ENCODE measurements at regions not wholly inside any gene's neighbourhood (a gene's known extent, or its start where the extent isn't known, plus 50 kb on each side); places are given as distances from the start of the nearest gene placed in this dataset.

DNA sequence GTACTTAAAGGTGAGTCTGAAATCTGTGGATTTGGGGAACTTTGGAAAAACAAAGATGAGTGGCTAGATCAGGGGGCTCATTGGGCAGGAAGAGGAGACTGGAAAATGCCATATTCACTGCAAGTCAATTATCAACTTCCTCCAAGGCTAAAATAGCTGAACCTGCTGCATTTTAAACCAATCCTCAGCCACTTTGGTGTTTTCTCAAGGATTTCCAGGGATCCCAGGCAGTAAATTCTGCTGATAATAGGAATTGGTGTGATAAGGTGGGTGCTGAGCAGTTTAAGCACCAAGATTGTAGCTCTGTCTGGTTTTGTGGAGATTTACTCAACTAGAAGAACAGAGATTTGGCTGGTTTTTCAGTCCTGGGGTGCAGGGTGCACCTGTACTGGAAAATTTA lies 153.9 kb upstream of the CAMK1G start:
- Histone ChIP-seq H2AFZ (ENCODE audit: low read length) (no peak overlapping the region), H3K9me3 (ENCODE audit: insufficient read depth, low read depth, low read length) (no peaks in the 10 kb centered on the region), H3K4me3 (ENCODE audit: low read length, poor library complexity, severe bottlenecking) (no peak overlapping the region), H4K20me1 (ENCODE audit: insufficient read depth, low read length, poor library complexity, severe bottlenecking) (no peaks in the 10 kb centered on the region), H3K27me3 (ENCODE audit: insufficient read depth, low read length, poor library complexity, severe bottlenecking) (no peaks in the 10 kb centered on the region), H3K9me2 (replicated peaks; ENCODE audit: low read depth, low read length) (no peaks in the 10 kb centered on the region), H3K9ac (ENCODE audit: low read depth, low read length, poor library complexity, severe bottlenecking) (no peak overlapping the region), H3K4me1 (ENCODE audit: insufficient read depth, low read length, poor library complexity, severe bottlenecking) (no peaks in the 10 kb centered on the region), H3F3A (ENCODE audit: low read depth) (no peaks in the 10 kb centered on the region), H3K79me2 (ENCODE audit: insufficient read depth, low read length) (no peaks in the 10 kb centered on the region), H3K36me3 (ENCODE audit: insufficient read depth, low read length) (no peaks in the 10 kb centered on the region), H3K4me2 (ENCODE audit: low read depth, low read length, poor library complexity, severe bottlenecking) (no peak overlapping the region)
- TF ChIP-seq EZH2phosphoT487 (IDR thresholded peaks at IDR 0.05; ENCODE audit: borderline replicate concordance): no peak
- TF ChIP-seq, protein P1, sequence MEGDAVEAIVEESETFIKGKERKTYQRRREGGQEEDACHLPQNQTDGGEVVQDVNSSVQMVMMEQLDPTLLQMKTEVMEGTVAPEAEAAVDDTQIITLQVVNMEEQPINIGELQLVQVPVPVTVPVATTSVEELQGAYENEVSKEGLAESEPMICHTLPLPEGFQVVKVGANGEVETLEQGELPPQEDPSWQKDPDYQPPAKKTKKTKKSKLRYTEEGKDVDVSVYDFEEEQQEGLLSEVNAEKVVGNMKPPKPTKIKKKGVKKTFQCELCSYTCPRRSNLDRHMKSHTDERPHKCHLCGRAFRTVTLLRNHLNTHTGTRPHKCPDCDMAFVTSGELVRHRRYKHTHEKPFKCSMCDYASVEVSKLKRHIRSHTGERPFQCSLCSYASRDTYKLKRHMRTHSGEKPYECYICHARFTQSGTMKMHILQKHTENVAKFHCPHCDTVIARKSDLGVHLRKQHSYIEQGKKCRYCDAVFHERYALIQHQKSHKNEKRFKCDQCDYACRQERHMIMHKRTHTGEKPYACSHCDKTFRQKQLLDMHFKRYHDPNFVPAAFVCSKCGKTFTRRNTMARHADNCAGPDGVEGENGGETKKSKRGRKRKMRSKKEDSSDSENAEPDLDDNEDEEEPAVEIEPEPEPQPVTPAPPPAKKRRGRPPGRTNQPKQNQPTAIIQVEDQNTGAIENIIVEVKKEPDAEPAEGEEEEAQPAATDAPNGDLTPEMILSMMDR (conservative IDR thresholded peaks at IDR 0.05; ENCODE audit: low read length): no peak

DNA sequence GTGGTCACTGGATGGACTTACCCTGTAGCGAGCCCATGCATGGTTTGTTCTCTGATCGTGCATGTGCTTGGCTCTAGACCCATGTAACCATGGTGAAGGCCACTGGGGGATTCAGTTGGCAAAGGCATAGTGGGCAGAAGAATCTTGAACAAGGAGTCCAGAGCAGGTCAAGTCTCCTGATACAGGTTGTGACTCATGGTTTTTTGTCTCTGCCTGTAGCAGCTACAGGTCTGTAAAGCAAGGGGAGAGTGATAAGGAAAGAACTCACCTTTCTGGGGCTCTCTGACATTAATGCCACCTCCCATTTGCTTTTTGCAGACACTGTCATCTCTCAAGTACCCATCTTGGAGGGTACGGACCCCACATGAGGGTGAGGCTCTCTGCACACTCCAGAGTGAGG lies 153.4 kb upstream of the CAMK1G start:
- Histone ChIP-seq H3K4me1 (ENCODE audit: insufficient read depth, low read length, poor library complexity, severe bottlenecking) (no peaks in the 10 kb centered on the region), H3K79me2 (ENCODE audit: insufficient read depth, low read length) (no peaks in the 10 kb centered on the region), H3F3A (ENCODE audit: low read depth) (no peaks in the 10 kb centered on the region), H3K27me3 (ENCODE audit: insufficient read depth, low read length, poor library complexity, severe bottlenecking) (no peaks in the 10 kb centered on the region), H3K9me2 (replicated peaks; ENCODE audit: low read depth, low read length) (no peaks in the 10 kb centered on the region), H3K4me3 (ENCODE audit: low read length, poor library complexity, severe bottlenecking) (no peak overlapping the region), H3K9me3 (ENCODE audit: insufficient read depth, low read depth, low read length) (no peaks in the 10 kb centered on the region), H3K9ac (ENCODE audit: low read depth, low read length, poor library complexity, severe bottlenecking) (no peak overlapping the region), H3K36me3 (ENCODE audit: insufficient read depth, low read length) (no peaks in the 10 kb centered on the region), H3K4me2 (ENCODE audit: low read depth, low read length, poor library complexity, severe bottlenecking) (no peak overlapping the region), H4K20me1 (ENCODE audit: insufficient read depth, low read length, poor library complexity, severe bottlenecking) (no peaks in the 10 kb centered on the region), H2AFZ (ENCODE audit: low read length) (no peak overlapping the region)
- TF ChIP-seq, protein P1 (conservative IDR thresholded peaks at IDR 0.05; ENCODE audit: low read length): no peak
- TF ChIP-seq EZH2phosphoT487 (IDR thresholded peaks at IDR 0.05; ENCODE audit: borderline replicate concordance): no peak

- H3K4me3 ChIP-seq (ENCODE audit: low read length, poor library complexity, severe bottlenecking): no peak overlapping the region
- TF ChIP-seq, protein P1 (conservative IDR thresholded peaks at IDR 0.05; ENCODE audit: low read length): no peak
- TF ChIP-seq EZH2phosphoT487 (IDR thresholded peaks at IDR 0.05; ENCODE audit: borderline replicate concordance): no peak
- H3K9ac ChIP-seq (ENCODE audit: low read depth, low read length, poor library complexity, severe bottlenecking): no peak overlapping the region
- no peaks in the 10 kb centered on the region for H3K9me2 ChIP-seq (replicated peaks; ENCODE audit: low read depth, low read length)
- no peaks in the 10 kb centered on the region for H3K79me2 ChIP-seq (ENCODE audit: insufficient read depth, low read length)
- H4K20me1 ChIP-seq (ENCODE audit: insufficient read depth, low read length, poor library complexity, severe bottlenecking): no peaks in the 10 kb centered on the region
- no peaks in the 10 kb centered on the region for H3F3A ChIP-seq (ENCODE audit: low read depth)
- no peaks in the 10 kb centered on the region for H3K36me3 ChIP-seq (ENCODE audit: insufficient read depth, low read length)
- no peak overlapping the region for H2AFZ ChIP-seq (ENCODE audit: low read length)
- H3K4me1 ChIP-seq (ENCODE audit: insufficient read depth, low read length, poor library complexity, severe bottlenecking): no peaks in the 10 kb centered on the region
- H3K27me3 ChIP-seq (ENCODE audit: insufficient read depth, low read length, poor library complexity, severe bottlenecking): no peaks in the 10 kb centered on the region
- no peak overlapping the region for H3K4me2 ChIP-seq (ENCODE audit: low read depth, low read length, poor library complexity, severe bottlenecking)
- no peaks in the 10 kb centered on the region for H3K9me3 ChIP-seq (ENCODE audit: insufficient read depth, low read depth, low read length)
Measured at GRCh38 chr1:209430821-209431259, 152.7 kb upstream of the CAMK1G start.

Measured in Loucy (cell line).